ENCODE measurements at regions not wholly inside any gene's neighbourhood (a gene's known extent, or its start where the extent isn't known, plus 50 kb on each side); places are given as distances from the start of the nearest gene placed in this dataset.
"Not testable (repeated sequence)": the region's sequence is repeated elsewhere in the genome, so short reads cannot be mapped to it uniquely, and the experiment has no call there.

DNA sequence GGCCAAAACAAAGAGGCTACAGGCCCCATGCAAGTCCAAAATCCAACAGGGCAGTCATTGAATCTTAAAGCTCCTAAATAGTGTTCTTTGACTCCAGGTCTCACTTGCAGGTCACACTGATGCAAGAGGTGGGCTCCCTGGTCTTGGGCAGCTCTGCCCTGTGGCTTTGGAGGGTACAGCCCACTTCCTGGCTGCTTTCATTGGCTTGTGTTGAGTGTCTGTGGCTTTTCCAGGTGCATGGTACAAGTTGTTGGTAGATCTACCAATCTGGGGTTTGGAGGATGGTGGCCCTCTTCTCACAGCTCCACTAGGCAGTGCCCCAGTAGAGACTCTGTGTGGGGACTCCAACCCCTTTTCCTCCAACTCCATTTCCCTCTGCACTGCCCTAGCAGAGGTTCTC, 115.8 kb upstream of the ALKAL2 start:
- DNase-seq (ENCODE audit: low read depth in 2 of 2, low spot score in 1 of 2): no peak

- no peak for DNase-seq (ENCODE audit: low read depth in 2 of 2, low spot score in 1 of 2)
Measured at GRCh38 chr2:402721-403120, 114.8 kb upstream of the ALKAL2 start.

GRCh38 chr2:402206-402605, 114.3 kb upstream of the ALKAL2 start:
- no peak for DNase-seq (ENCODE audit: low read depth in 2 of 2, low spot score in 1 of 2)

GRCh38 chr2:401019-401679, 113.3 kb upstream of the ALKAL2 start:
- DNase-seq (ENCODE audit: low read depth in 2 of 2, low spot score in 1 of 2): no peak

DNA sequence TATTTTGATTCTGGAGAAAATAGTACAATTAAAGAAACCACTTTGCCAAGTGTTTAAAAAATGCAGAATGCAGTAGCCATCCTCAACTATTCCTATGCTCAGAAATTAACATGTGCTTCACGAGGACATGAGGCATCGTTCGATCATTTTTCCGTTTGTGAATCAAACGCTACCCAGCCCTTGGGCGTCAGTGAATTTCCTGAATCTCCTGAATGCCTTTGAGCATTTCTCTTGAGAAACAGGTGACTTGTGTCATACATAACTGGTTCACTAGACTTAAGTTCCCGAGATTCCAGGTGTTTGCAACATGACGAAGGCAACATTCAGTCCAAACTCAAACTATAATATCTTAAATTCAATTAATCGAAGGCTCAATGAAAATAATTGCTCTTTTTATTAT, 110.0 kb upstream of the ALKAL2 start:
- no peak for DNase-seq (ENCODE audit: low read depth in 2 of 2, low spot score in 1 of 2)

- no peak for DNase-seq (ENCODE audit: low read depth in 2 of 2, low spot score in 1 of 2)
Measured at GRCh38 chr2:397521-397920, 109.6 kb upstream of the ALKAL2 start.

DNA sequence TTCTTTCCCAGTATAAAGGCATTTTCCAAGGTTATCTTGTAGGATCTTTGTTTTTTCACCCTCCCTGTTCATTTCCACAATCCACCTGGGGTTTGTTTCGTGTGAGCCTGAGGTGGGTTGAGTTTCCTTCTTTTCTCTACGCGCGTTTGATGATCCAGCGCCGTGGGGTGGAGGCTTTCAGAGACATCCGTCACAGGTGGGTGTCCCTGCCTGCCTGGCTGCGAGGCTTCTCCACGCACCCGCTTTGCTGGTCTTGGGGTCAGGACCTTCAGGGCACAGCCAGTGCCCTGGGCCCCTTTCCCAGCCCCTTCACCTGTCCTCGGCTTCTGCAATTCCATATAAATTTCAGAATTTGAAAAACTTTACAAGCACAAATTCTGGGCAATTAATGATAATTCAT, 109.0 kb upstream of the ALKAL2 start:
- DNase-seq (ENCODE audit: low read depth in 2 of 2, low spot score in 1 of 2): no peak

GRCh38 chr2:395886-396285, 108.0 kb upstream of the ALKAL2 start:
- no peak for DNase-seq (ENCODE audit: low read depth in 2 of 2, low spot score in 1 of 2)

- DNase-seq (ENCODE audit: low read depth in 2 of 2, low spot score in 1 of 2): peak in 1 of 2 donors; percentile 38
Measured at GRCh38 chr2:393711-394696, 106.1 kb upstream of the ALKAL2 start.

DNA sequence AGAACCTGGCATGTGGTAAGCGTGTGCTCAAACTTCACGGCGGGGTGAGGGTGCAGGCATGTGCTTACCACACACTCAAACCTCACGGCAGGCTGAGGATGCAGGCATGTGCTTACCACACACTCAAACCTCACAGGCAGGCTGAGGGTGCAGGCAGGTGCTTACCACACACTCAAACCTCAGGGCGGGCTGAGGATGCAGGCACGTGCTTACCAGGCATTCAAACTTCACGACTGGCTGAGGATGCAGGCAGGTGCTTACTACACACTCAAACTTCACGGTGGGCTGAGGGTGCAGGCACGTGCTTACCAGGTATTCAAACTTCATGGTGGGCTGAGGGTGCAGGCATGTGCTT, 105.0 kb upstream of the ALKAL2 start:
- DNase-seq (ENCODE audit: low read depth in 2 of 2, low spot score in 1 of 2): no peak

DNA sequence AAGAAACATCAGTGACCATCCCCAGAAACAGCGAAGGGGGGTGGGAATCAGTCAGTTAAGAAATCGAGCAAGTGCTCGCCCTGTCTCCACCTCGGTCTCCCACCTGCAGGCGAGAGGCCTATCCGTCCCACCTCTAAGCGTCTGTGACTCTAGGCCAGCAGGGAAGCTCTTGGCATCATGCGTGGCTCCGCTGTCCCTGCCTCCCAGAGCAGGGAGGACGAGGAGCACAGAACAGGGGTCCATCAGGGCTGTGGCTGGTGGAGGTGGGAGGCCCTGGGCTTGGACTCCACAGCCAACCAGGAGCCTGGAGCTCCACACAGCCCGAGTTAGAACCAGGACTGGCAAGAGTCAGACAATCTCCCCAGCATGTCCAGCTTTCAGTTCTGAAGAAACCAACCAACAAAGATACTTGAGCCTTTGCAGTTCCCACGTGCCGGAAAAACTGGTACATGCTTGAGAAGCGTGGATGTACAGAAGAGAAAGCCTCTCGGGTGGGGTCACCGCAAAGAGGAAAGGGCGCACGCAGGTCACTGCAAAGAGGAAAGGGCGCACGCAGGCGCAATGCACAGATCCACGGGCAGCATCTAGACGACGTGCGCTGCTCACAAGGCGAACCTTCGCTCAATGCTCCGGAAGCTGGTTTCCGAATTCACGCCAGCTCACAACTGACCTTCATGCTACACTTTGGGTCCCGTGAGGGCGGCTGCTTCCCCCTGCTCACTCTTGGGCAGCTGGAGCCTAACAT, 104.5 kb upstream of the ALKAL2 start:
- no peak for DNase-seq (ENCODE audit: low read depth in 2 of 2, low spot score in 1 of 2)

DNA sequence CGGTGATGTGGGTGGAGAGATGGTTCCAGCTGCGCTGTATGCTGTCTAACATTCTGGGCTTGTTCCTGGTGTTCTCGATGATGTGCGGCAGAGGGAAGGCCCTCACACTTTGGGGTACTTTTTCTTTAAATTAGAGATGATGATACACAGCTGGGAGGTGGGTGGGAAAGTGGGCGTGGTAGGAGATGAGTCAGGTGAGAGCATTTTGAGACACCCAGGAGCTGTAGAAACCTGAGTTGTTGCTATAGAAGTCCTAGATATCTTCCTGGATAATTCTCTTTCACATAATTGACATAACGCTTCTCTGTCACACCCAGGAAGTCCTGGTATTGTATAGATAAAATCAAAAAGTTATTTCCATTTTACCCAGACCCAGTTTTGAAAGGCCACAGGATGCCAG, 103.8 kb upstream of the ALKAL2 start:
- DNase-seq (ENCODE audit: low read depth in 2 of 2, low spot score in 1 of 2): no peak

- DNase-seq (ENCODE audit: low read depth in 2 of 2, low spot score in 1 of 2): no peak
Measured at GRCh38 chr2:390959-391358, 103.1 kb upstream of the ALKAL2 start.

GRCh38 chr2:389985-390384, 102.1 kb upstream of the ALKAL2 start:
- DNase-seq (ENCODE audit: low read depth in 2 of 2, low spot score in 1 of 2): not testable (repeated sequence)

DNA sequence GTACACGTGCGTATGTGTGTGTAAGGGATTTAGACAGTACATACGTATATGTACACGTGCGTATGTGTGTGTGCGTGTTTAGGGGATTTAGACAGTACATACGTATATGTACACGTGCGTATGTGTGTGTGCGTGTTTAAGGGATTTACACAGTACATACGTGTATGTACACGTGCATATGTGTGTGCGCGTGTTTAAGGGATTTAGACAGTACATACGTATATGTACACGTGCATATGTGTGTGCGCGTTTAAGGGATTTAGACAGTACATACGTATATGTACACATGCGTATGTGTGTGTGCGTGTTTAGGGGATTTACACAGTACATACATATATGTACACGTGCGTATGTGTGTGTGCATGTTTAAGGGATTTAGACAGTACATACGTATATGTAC, 100.9 kb upstream of the ALKAL2 start:
- DNase-seq (ENCODE audit: low read depth in 2 of 2, low spot score in 1 of 2): not testable (repeated sequence)

DNA sequence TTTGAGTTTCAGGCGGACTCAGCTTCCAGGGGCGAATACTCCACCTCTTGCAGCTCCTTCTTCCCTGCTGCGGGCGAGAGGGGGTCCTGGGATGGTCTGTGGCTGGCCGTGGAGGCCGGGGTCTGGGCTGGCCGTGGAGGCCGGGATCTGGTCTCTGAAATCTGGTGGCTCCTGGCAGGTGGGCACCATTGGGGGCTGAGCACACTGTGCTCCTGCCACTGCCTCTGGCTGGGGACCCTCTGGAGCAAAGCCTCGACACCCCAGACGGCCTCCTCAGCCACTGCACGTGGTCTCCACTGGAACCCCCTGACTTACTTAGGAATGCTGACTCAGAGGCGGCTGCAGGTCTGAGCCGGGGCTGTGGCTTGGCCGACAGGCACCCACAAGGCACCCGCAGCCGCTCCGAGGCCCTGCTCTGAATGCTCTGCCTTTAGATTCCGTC, 100.1 kb upstream of the ALKAL2 start:
- no peak for DNase-seq (ENCODE audit: low read depth in 2 of 2, low spot score in 1 of 2)

DNA sequence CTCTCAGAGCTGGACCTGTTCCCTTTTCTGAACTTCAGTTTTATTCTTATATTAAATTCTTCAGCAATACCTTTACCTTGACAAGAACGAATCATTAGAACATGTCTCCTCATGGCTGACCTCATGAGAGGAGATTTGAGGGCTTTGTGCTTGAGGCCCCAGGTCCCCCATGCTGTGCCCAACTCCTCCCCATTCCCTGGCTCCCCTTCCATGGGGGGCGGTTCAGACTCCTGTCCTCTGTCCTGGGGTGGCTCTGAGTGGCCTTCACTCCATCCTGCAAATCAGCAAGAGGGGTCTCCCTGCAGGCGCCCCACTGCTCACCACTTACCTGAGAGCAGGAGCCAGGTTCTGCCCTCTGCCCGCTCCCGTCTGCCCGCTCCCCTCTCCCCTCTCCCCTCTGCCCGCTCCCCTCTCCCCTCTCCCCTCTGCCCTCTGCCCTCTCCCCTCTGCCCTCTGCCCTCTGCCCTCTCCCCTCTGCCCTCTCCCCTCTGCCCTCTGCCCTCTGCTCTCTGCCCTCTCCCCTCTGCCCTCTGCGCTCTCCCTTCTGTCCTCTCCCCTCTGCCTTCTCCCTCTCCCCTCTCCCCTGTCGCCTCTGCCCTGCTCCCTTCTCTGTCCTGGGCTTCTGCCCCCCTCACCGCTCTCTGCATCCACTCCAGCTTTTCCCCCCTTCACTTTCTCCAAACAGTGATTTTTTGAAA, 98.7 kb upstream of the ALKAL2 start:
- no peak for DNase-seq (ENCODE audit: low read depth in 2 of 2, low spot score in 1 of 2)

DNA sequence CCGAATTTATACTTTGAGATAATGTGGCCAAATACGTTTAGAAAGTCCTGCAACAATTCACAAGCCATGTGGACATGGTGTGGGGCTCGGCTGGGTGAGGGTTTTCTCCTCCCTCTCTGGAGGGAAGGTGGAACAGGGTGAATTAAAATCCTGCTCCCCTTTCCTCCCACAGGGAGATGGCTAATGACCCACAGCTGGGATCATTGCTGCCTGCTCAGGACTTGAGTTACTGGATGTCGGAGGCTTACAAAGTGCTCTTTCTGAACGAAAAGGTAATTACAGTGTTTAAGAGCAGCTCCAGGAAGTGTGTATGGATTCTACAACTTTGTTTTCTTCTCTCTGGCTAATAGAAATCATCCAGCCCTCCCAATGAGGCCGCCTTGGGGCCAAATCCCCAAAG, 97.9 kb upstream of the ALKAL2 start:
- DNase-seq (ENCODE audit: low read depth in 2 of 2, low spot score in 1 of 2): no peak

GRCh38 chr2:385061-385460, 97.2 kb upstream of the ALKAL2 start:
- DNase-seq (ENCODE audit: low read depth in 2 of 2, low spot score in 1 of 2): no peak

DNA sequence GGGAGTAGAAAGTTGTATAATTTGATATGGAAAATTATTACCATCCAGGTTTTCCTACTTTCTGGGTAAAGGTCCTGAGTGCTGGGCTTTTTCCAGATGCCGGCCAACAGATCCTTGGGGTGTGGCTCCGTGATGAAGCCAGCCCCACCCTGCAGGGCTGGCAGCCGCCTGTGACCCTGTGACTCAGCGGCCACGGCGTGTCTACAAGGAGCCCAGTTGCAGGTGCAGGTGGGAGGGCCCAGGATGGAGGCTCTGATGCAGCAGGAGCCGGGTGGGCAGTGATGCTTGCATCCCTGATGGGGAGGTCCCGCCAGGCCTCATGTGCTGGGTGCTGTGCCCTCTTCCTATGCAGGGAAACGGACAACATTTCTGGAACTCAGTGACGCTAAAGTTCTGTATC, 96.0 kb upstream of the ALKAL2 start:
- no peak for DNase-seq (ENCODE audit: low read depth in 2 of 2, low spot score in 1 of 2)

GRCh38 chr2:383178-383577, 95.3 kb upstream of the ALKAL2 start:
- no peak for DNase-seq (ENCODE audit: low read depth in 2 of 2, low spot score in 1 of 2)

All from stimulated activated CD8-positive, alpha-beta memory T cell treated with anti-CD3 and anti-CD28 coated beads, Interleukin-4, amount 100 ng/mL, for 4 hours (primary cell).